IPS-18a (cell line): ENCODE measurements at regions not wholly inside any gene's neighbourhood (a gene's known extent, or its start where the extent isn't known, plus 50 kb on each side); places are given as distances from the start of the nearest gene placed in this dataset.

Experiments
- H3K27ac ChIP-seq: one replicate; pipeline ENCODE4 v1.5.1; 2013; ENCODE audit warnings: low read length
- H3K27me3 ChIP-seq: one replicate; pipeline ENCODE4 v1.6.1; 2013; ENCODE audit warnings: mild to moderate bottlenecking, low read length; ENCODE audit not compliant: control insufficient read depth, insufficient read depth
- H3K36me3 ChIP-seq: one replicate; pipeline ENCODE4 v1.6.1; 2013; ENCODE audit warnings: low read depth, low read length; ENCODE audit not compliant: control insufficient read depth
- H3K4me1 ChIP-seq: one replicate; pipeline ENCODE4 v1.6.1; 2013; ENCODE audit warnings: low read depth, low read length; ENCODE audit not compliant: control insufficient read depth
- H3K4me3 ChIP-seq: one replicate; pipeline ENCODE4 v1.5.1; 2013; ENCODE audit warnings: low read length
- H3K9ac ChIP-seq: one replicate; pipeline ENCODE4 v1.6.1; 2013; ENCODE audit warnings: mild to moderate bottlenecking, low read length, moderate library complexity
- H3K9me3 ChIP-seq: one replicate; pipeline ENCODE4 v1.6.1; 2013; ENCODE audit warnings: low read depth, low read length; ENCODE audit not compliant: control insufficient read depth

- no peaks in the 10 kb centered on the region for H3K4me1 ChIP-seq
- H3K27me3 ChIP-seq: no peaks in the 10 kb centered on the region
- H3K9ac ChIP-seq: no peak overlapping the region
- H3K9me3 ChIP-seq: no peaks in the 10 kb centered on the region
- no peak overlapping the region for H3K27ac ChIP-seq
- no peak overlapping the region for H3K4me3 ChIP-seq
- no peaks in the 10 kb centered on the region for H3K36me3 ChIP-seq
These were observed 483.6 kb downstream of the GABRG1 start for GRCh38 chr4:45640281-45640680.

GRCh38 chr4:45638641-45639040 is 485.2 kb downstream of the GABRG1 start:
- H3K4me3 ChIP-seq: no peak overlapping the region
- H3K27ac ChIP-seq: no peak overlapping the region
- H3K36me3 ChIP-seq: no peaks in the 10 kb centered on the region
- no peaks in the 10 kb centered on the region for H3K4me1 ChIP-seq
- no peak overlapping the region for H3K9ac ChIP-seq
- no peaks in the 10 kb centered on the region for H3K27me3 ChIP-seq
- H3K9me3 ChIP-seq: no peaks in the 10 kb centered on the region

- Histone ChIP-seq H3K4me3 (no peak overlapping the region), H3K27me3 (no peaks in the 10 kb centered on the region), H3K9ac (no peak overlapping the region), H3K36me3 (no peaks in the 10 kb centered on the region), H3K9me3 (no peaks in the 10 kb centered on the region), H3K4me1 (no peaks in the 10 kb centered on the region), H3K27ac (no peak overlapping the region)
These were observed 487.7 kb downstream of the GABRG1 start for GRCh38 chr4:45636175-45636574.

- Histone ChIP-seq H3K4me3 (no peak overlapping the region), H3K9me3 (no peaks in the 10 kb centered on the region), H3K27ac (no peak overlapping the region), H3K9ac (no peak overlapping the region), H3K27me3 (no peaks in the 10 kb centered on the region), H3K4me1 (no peaks in the 10 kb centered on the region), H3K36me3 (no peaks in the 10 kb centered on the region)
These were observed 494.1 kb downstream of the GABRG1 start for GRCh38 chr4:45629717-45630116.

- H3K9me3 ChIP-seq: no peaks in the 10 kb centered on the region
- H3K27me3 ChIP-seq: no peaks in the 10 kb centered on the region
- H3K4me3 ChIP-seq: no peak overlapping the region
- no peak overlapping the region for H3K9ac ChIP-seq
- no peak overlapping the region for H3K27ac ChIP-seq
- no peaks in the 10 kb centered on the region for H3K4me1 ChIP-seq
- no peaks in the 10 kb centered on the region for H3K36me3 ChIP-seq
These were observed 501.9 kb downstream of the GABRG1 start for GRCh38 chr4:45621971-45622370.

- no peak overlapping the region for H3K4me3 ChIP-seq
- H3K27ac ChIP-seq: no peak overlapping the region
- H3K4me1 ChIP-seq: no peaks in the 10 kb centered on the region
- no peaks in the 10 kb centered on the region for H3K36me3 ChIP-seq
- H3K9ac ChIP-seq: no peak overlapping the region
- no peaks in the 10 kb centered on the region for H3K27me3 ChIP-seq
- no peaks in the 10 kb centered on the region for H3K9me3 ChIP-seq
These were observed 503.0 kb downstream of the GABRG1 start for GRCh38 chr4:45620808-45621207.

GRCh38 chr4:45596379-45597101 is 527.3 kb downstream of the GABRG1 start:
- H3K9me3 ChIP-seq: no peaks in the 10 kb centered on the region
- no peak overlapping the region for H3K9ac ChIP-seq
- no peaks in the 10 kb centered on the region for H3K4me1 ChIP-seq
- no peaks in the 10 kb centered on the region for H3K27me3 ChIP-seq
- no peak overlapping the region for H3K27ac ChIP-seq
- H3K36me3 ChIP-seq: no peaks in the 10 kb centered on the region
- H3K4me3 ChIP-seq: no peak overlapping the region

GRCh38 chr4:45580334-45580733 is 543.5 kb downstream of the GABRG1 start:
- no peaks in the 10 kb centered on the region for H3K36me3 ChIP-seq
- no peak overlapping the region for H3K9ac ChIP-seq
- no peaks in the 10 kb centered on the region for H3K27me3 ChIP-seq
- no peak overlapping the region for H3K4me3 ChIP-seq
- H3K4me1 ChIP-seq: no peaks in the 10 kb centered on the region
- H3K9me3 ChIP-seq: no peaks in the 10 kb centered on the region
- no peak overlapping the region for H3K27ac ChIP-seq

GRCh38 chr4:45578874-45579273 is 545.0 kb downstream of the GABRG1 start:
- no peaks in the 10 kb centered on the region for H3K36me3 ChIP-seq
- no peaks in the 10 kb centered on the region for H3K9me3 ChIP-seq

GRCh38 chr4:45576275-45576674 is 547.6 kb downstream of the GABRG1 start:
- Histone ChIP-seq H3K27me3 (no peaks in the 10 kb centered on the region), H3K9me3 (no peaks in the 10 kb centered on the region), H3K36me3 (no peaks in the 10 kb centered on the region), H3K4me1 (no peaks in the 10 kb centered on the region), H3K27ac (no peak overlapping the region), H3K9ac (no peak overlapping the region), H3K4me3 (no peak overlapping the region)

More at GRCh38 chr4:45578874-45579273, 545.0 kb downstream of the GABRG1 start:
- no peak overlapping the region for H3K27ac ChIP-seq
- no peak overlapping the region for H3K9ac ChIP-seq
- no peaks in the 10 kb centered on the region for H3K4me1 ChIP-seq
- H3K4me3 ChIP-seq: no peak overlapping the region
- H3K27me3 ChIP-seq: no peaks in the 10 kb centered on the region

GRCh38 chr4:45569619-45570018 is 554.2 kb downstream of the GABRG1 start:
- H3K4me3 ChIP-seq: no peak overlapping the region
- H3K9me3 ChIP-seq: no peaks in the 10 kb centered on the region
- H3K27me3 ChIP-seq: no peaks in the 10 kb centered on the region
- no peak overlapping the region for H3K27ac ChIP-seq
- no peaks in the 10 kb centered on the region for H3K4me1 ChIP-seq
- H3K36me3 ChIP-seq: no peaks in the 10 kb centered on the region
- H3K9ac ChIP-seq: no peak overlapping the region

GRCh38 chr4:45568694-45569093 is 555.2 kb downstream of the GABRG1 start:
- Histone ChIP-seq H3K27me3 (no peaks in the 10 kb centered on the region), H3K9ac (no peak overlapping the region), H3K4me1 (no peaks in the 10 kb centered on the region), H3K27ac (no peak overlapping the region), H3K9me3 (no peaks in the 10 kb centered on the region), H3K36me3 (no peaks in the 10 kb centered on the region), H3K4me3 (no peak overlapping the region)
